ENCODE measurements at regions not wholly inside any gene's neighbourhood (a gene's known extent, or its start where the extent isn't known, plus 50 kb on each side); places are given as distances from the start of the nearest gene placed in this dataset.
"Not testable (repeated sequence)": the region's sequence is repeated elsewhere in the genome, so short reads cannot be mapped to it uniquely, and the experiment has no call there.

GRCh38 chr9:85878872-85879597 lies 61.9 kb upstream of the NAA35 start:
- TF ChIP-seq, protein P1, sequence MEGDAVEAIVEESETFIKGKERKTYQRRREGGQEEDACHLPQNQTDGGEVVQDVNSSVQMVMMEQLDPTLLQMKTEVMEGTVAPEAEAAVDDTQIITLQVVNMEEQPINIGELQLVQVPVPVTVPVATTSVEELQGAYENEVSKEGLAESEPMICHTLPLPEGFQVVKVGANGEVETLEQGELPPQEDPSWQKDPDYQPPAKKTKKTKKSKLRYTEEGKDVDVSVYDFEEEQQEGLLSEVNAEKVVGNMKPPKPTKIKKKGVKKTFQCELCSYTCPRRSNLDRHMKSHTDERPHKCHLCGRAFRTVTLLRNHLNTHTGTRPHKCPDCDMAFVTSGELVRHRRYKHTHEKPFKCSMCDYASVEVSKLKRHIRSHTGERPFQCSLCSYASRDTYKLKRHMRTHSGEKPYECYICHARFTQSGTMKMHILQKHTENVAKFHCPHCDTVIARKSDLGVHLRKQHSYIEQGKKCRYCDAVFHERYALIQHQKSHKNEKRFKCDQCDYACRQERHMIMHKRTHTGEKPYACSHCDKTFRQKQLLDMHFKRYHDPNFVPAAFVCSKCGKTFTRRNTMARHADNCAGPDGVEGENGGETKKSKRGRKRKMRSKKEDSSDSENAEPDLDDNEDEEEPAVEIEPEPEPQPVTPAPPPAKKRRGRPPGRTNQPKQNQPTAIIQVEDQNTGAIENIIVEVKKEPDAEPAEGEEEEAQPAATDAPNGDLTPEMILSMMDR (IDR thresholded peaks at IDR 0.05) = not testable (repeated sequence)
- TF ChIP-seq POLR2AphosphoS5 (IDR thresholded peaks at IDR 0.05) = not testable (repeated sequence)
